ENCODE measurements at regions not wholly inside any gene's neighbourhood (a gene's known extent, or its start where the extent isn't known, plus 50 kb on each side); places are given as distances from the start of the nearest gene placed in this dataset.
A peak's percentile ranks its signal among the peaks of the same experiment; 100 is the strongest.
"Not testable (repeated sequence)": the region's sequence is repeated elsewhere in the genome, so short reads cannot be mapped to it uniquely, and the experiment has no call there.

- DNase-seq (ENCODE audit: low spot score), result not testable (repeated sequence)
Observed at GRCh38 chr5:44756097-44756496, 52.6 kb upstream of the MRPS30 start.

GRCh38 chr5:44747396-44747795 lies 61.4 kb upstream of the MRPS30 start:
- DNase-seq (ENCODE audit: low spot score), result no peak

GRCh38 chr5:44740660-44741059 lies 68.1 kb upstream of the MRPS30 start:
- DNase-seq (ENCODE audit: low spot score), result no peak

GRCh38 chr5:44729536-44729935 lies 79.2 kb upstream of the MRPS30 start:
- no peak for DNase-seq (ENCODE audit: low spot score)

- DNase-seq (ENCODE audit: low spot score), result no peak
Observed at GRCh38 chr5:44727100-44727499, 81.6 kb upstream of the MRPS30 start.

GRCh38 chr5:44719856-44720255 lies 88.9 kb upstream of the MRPS30 start:
- DNase-seq (ENCODE audit: low spot score), result no peak

- DNase-seq (ENCODE audit: low spot score), result no peak
Observed at GRCh38 chr5:44714871-44715561, 93.7 kb upstream of the MRPS30 start.

- no peak for DNase-seq (ENCODE audit: low spot score)
Observed at GRCh38 chr5:44713446-44713845, 95.3 kb upstream of the MRPS30 start.

GRCh38 chr5:44711901-44712300 lies 96.8 kb upstream of the MRPS30 start:
- no peak for DNase-seq (ENCODE audit: low spot score)

- DNase-seq (ENCODE audit: low spot score), result no peak
Observed at GRCh38 chr5:44708602-44709001, 100.1 kb upstream of the MRPS30 start.

- DNase-seq (ENCODE audit: low spot score), result no peak
Observed at GRCh38 chr5:44707721-44708120, 101.0 kb upstream of the MRPS30 start.

- no peak for DNase-seq (ENCODE audit: low spot score)
Observed at GRCh38 chr5:44697025-44697424, 111.7 kb upstream of the MRPS30 start.

- no peak for DNase-seq (ENCODE audit: low spot score)
Observed at GRCh38 chr5:44695259-44695658, 113.5 kb upstream of the MRPS30 start.

- peak; percentile 53 for DNase-seq (ENCODE audit: low spot score)
Observed at GRCh38 chr5:44691802-44692201, 116.9 kb upstream of the MRPS30 start.

- no peak for DNase-seq (ENCODE audit: low spot score)
Observed at GRCh38 chr5:44681906-44682305, 126.8 kb upstream of the MRPS30 start.

GRCh38 chr5:44679214-44679613 lies 129.5 kb upstream of the MRPS30 start:
- DNase-seq (ENCODE audit: low spot score), result no peak

GRCh38 chr5:44675296-44675695 lies 133.5 kb upstream of the MRPS30 start:
- DNase-seq (ENCODE audit: low spot score), result no peak

- no peak for DNase-seq (ENCODE audit: low spot score)
Observed at GRCh38 chr5:44674461-44674860, 134.3 kb upstream of the MRPS30 start.

- DNase-seq (ENCODE audit: low spot score), result not testable (repeated sequence)
Observed at GRCh38 chr5:44668471-44668870, 140.3 kb upstream of the MRPS30 start.

- DNase-seq (ENCODE audit: low spot score), result peak; percentile 26
Observed at GRCh38 chr5:44665101-44665701, 143.5 kb upstream of the MRPS30 start.

GRCh38 chr5:44664711-44665100 lies 144.0 kb upstream of the MRPS30 start:
- no peak for DNase-seq (ENCODE audit: low spot score)

GRCh38 chr5:44663991-44664710 lies 144.6 kb upstream of the MRPS30 start:
- no peak for DNase-seq (ENCODE audit: low spot score)

- no peak for DNase-seq (ENCODE audit: low spot score)
Observed at GRCh38 chr5:44661851-44662250, 146.9 kb upstream of the MRPS30 start.
